Fibroblast of skin of left biceps (primary cell): ENCODE measurements at regions not wholly inside any gene's neighbourhood (a gene's known extent, or its start where the extent isn't known, plus 50 kb on each side); places are given as distances from the start of the nearest gene placed in this dataset.
"Not testable (repeated sequence)": the region's sequence is repeated elsewhere in the genome, so short reads cannot be mapped to it uniquely, and the experiment has no call there.

Experiments
- DNase-seq, 2 experiments: peaks; one replicate each; pipeline ENCODE4 v3.0.0-alpha.2; 2013; ENCODE audit warnings: low read depth in 2 of 2

- DNase-seq: no peak
These were observed 795.4 kb downstream of the IGSF11 start for GRCh38 chr3:118239253-118239652.

DNA sequence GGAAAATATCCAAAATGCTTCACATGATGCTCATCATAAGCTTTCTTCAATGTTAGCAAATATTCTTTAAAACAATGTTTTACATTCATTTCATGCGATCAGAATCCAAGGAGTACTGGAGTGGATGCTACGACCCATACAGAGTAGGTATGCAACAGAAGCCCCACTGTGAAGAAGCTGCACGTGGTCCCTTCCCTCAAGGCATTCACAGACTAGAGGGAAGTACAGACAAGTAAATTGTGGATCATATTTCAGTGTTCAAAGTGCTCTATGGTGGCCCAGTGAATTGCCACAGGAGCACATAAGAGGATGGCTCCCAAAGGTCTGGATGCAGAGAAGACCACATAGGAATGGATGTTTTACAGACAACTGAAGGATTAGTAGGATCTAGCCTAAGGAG, 789.9 kb downstream of the IGSF11 start:
- no peak for DNase-seq

GRCh38 chr3:118245312-118245711, 789.3 kb downstream of the IGSF11 start:
- DNase-seq: no peak

DNA sequence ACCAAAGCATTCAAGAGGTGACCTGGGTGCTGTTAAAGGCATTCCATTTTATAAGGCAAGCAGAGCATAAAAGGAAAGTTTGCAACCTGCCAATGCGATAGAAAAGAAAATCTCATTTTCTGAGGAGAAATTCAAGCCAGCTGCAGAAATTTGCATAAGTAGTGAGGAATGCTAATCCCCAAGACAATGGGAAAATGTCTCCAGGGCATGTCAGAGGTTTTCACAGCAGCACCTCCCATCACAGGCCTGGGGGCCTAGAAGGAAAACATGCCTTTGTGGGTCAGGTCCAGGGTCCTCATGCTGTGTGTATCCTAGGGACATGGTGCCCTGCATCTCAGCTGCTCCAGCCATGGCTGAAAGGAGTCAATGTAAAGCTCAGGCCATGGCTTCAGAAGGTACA, 775.8 kb downstream of the IGSF11 start:
- not testable (repeated sequence) for DNase-seq

DNA sequence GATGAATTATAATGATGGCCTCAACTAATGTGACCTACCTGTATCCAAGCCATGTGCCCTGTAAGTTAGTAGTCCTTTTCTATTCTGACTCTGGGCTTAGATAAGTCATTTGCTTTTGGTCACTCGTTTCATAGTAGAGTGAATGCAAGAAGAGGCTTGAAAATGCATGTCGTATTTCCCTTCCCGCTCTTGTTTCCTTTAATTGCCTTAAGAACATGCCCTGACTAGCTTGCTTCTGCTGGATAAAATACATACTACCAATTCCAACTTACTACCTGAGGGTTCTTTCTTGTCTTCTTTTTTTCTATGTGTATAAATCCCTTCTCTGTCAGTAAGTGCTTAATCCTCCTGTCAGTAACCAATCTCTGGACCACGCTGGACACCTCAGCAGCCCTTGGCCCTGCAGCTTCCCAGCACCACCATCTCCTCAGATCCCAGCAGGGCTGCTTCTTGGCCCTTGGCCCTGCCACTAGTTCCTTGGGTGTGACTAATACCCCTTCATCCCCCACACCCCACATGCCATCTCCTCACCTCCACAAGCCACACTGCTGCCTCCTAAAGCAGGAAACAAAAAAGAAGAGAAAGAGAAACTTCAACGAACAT, 771.7 kb downstream of the IGSF11 start:
- DNase-seq: no peak

DNA sequence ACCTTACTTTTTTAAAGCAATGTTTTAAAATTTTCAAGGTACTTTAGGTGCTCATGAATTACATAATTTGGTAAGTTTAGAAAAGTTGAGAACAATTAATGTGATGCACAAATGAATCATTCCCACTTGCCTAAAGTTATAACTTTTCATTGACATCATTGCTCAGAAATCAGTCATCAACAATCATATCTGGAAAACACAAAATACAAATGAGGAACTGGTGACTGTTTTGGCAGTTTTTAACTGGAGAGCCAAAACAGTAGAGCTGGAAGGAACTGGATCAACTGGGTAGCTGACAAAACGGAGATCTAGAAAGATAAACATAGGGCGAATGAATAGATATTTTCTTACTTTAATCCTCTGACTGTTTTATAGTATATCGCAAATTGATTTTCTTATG, 767.1 kb downstream of the IGSF11 start:
- no peak for DNase-seq

DNA sequence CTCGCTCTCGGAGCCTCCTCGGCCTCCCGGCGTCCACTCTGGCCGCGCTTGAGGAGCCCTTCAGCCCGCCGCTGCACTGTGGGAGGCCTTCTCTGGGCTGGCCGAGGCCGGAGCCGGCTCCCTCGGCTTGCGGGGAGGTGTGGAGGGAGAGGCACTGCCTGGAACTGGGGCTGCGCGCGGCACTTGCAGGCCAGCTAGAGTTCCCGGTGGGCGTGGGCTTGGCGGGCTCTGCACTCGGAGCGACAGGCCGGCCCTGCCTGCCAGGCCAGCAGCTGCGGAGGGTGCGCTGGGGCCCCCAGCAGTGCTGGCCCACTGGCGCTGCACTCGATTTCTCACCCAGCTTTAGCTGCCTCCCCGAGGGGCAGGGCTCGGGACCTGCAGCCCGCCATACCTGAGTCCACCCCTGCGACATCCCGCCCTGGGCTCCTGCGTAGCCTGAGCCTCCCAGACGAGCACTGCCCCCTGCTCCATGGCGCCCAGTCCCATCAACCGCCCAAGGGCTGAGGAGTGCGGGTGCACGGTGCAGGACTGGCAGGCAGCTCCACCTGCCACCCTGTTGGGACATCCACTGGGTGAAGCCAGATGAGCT, 765.0 kb downstream of the IGSF11 start:
- DNase-seq: no peak

DNA sequence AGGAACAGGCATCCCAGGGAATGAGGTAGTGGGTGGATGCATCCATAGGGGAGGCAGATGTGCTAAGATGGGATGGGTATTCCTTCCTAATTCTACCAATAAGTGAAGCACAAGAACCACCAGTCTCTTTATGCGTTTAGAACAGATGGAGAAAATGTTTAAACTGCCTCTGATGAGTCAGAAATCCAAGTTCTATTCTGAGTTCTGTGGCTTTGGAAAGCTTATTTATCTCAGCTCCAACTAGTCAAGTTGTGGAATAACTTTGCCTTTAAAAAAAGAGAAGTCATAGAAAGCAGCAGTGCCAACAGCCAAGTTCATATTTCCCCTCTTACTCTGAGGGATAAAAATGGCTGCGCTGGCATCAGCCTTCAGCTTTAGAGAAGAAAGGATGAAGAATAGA, 761.7 kb downstream of the IGSF11 start:
- DNase-seq: no peak

- DNase-seq: no peak
These were observed 756.8 kb downstream of the IGSF11 start for GRCh38 chr3:118277814-118278213.

DNA sequence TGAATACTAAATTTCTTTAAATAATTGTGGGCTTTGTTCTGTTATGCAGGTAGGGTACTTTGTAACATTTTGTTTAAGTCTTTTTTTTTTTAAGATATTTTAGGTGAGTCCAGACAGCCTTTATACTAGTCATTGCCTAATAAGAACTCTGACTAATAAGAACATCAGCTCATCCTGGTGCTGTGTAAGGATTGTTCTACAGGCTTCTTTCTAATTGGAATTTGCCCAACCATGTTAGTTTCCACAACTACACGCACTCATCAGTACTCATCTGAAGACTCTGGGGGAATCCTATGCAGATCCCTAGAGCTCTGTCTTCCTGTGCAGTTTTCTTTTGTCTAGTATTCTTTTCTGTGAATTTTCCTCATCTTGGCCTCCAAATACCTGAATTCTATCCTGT, 741.8 kb downstream of the IGSF11 start:
- DNase-seq: no peak

DNA sequence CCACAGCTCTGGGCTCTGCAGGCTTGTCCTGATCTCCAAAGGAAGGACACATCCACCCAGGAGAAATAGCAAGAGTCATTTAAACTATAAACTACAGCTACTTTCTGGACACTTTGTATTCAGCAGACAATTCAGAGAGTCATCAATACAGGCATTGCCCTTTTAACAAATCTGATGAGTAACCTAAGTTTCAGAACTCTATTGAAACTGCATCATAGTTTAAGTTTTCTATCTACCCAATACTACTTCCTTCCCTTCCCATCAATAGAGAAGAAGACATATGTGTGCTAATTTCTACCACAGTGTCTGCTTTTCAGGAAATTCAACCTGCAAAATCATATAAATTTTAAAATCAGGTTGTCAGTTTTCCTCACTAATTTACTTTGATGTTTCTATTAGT, 736.5 kb downstream of the IGSF11 start:
- DNase-seq: no peak

- DNase-seq: no peak
These were observed 730.1 kb downstream of the IGSF11 start for GRCh38 chr3:118304557-118304956.

- no peak for DNase-seq
These were observed 701.9 kb downstream of the IGSF11 start for GRCh38 chr3:118332699-118333098.

DNA sequence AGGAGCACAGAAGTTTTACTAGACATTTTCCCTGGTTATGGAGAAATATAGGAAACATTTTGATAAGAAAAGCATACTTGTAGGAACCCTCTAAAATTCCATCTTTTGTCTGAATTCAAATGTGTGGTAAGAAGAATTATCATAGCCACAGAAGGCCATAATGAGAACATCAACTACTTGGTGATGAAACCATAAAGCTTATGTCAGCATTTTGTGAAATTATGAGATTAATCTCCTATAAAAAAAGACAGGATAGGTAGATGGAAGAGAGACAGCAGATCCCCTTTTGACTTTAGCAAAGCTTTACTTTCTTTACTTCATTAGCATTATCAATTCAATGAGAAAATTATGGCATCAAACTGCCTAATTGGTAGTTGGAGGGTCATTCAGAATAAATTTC, 697.0 kb downstream of the IGSF11 start:
- DNase-seq: no peak

DNA sequence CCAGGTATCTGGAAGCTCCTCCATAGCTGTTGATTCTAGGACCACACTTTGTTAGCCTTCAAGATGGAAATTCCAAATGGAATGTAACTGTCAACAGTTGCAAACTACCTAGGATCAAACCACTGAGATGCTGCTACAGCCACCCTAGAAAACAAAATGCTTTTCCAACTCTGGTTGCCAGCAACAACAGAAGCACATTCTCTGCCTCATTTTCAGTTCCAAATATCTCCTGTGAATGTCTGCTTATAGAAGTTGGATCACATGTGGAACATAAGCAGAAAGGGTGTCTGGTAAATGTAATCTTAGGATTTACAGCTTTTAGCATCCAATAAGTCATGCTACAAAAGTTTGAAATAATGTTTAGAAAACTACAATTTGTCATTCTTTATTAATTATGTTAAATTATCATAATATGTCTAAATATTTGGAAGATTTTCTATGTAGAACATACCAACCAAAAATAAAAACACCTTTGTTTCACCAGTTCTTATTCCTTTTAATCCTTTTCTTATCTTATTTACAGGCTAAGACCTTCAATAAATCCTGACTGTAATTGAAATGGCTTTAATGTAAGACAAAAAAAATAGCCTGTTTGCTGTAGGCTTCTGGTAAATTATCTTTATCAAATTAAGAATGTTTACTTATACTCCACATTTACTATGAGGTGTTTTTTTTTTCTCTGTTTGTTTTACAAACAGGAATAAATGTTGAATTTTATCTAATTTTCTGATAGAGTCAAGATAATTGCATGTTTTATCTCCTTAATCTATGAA, 687.1 kb downstream of the IGSF11 start:
- DNase-seq: no peak

GRCh38 chr3:118348169-118348557, 686.5 kb downstream of the IGSF11 start:
- DNase-seq: no peak

DNA sequence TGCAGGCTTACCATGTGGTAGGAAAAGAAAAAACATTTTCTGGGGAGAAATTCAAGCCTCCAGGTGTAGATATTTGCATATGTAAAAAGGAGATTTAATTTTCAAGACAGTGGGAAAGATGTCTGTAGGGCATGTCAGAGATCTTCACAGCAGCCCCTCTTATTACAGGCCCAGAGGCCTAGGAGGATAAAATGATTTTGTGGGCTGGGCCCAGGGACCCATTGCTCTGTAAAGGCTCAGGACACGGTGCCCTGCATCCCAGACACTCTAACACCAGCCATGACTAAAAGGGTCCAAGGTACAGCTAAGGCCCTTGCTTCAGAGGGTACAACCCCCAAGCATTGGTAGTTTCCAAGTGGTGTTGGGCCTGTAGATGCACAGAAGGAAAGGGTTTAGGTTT, 680.1 kb downstream of the IGSF11 start:
- DNase-seq: no peak

DNA sequence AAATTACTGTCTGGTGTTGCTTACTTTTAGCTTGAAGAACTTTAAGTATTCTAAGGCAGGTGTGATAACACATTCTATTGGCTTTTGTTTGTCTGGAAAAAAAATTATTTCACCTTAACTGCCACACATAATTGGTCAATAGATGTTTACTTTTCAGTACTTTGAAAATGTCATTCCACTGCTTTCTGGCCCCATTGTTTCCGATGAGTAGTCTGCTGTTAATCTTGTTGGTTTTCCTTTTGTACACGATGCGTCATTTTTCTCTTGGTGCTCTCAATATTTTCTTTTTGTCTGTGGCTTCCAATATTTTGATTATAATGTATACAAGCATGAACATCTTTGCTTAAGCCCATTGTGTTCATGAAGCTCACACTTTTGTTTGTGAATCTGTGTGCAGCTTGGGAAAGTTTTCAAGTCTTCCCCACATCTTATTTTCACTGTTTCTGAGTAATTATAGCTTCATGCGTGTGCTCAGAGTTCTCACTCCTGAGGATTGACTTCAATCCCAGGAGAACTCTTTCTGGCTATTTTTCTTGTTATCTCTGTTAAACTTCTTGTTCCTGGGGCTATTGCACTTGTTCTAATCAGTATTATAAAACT, 664.7 kb downstream of the IGSF11 start:
- no peak for DNase-seq

DNA sequence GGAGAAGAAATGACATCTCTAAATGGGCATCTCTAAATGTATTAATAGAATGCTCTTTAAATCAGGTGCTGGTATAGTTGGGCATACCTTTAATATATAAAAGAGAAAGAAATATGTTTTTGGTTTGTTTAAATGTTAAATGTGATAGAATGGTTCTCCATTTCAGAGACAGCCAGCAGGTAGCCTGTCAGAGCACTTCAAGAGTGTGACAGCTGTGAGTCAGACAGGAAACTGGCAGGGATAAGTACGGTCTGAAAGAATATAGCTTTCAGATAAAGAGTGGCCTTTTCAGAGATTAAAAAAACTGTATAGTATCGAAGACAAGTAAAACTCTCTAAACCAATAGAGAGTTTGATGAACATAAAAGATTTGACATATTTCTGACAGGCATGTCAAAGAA, 654.1 kb downstream of the IGSF11 start:
- no peak for DNase-seq

GRCh38 chr3:118396491-118396890, 638.2 kb downstream of the IGSF11 start:
- DNase-seq: no peak

DNA sequence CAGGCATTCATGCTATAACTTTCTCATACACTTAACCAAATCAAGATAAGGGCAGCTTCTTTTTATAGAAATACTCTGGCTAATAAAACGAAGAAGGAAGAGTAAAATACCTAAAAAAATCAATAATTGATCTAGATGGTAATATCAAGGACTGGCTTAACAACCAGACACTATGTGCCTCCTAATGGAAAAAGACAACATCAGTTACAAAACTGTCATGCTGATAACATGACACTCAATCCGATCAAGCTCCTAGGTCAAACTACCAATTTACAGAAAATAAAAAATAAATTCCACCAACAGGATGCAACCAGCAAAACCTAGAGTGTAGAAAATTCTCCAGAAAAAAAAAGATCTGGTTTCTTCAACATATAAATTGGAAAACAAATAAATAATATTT, 634.6 kb downstream of the IGSF11 start:
- DNase-seq: no peak

- DNase-seq: no peak
These were observed 633.8 kb downstream of the IGSF11 start for GRCh38 chr3:118400886-118401285.

- DNase-seq: no peak
These were observed 632.8 kb downstream of the IGSF11 start for GRCh38 chr3:118401887-118402286.
